HG02943 (cell line): ENCODE measurements at regions not wholly inside any gene's neighbourhood (a gene's known extent, or its start where the extent isn't known, plus 50 kb on each side); places are given as distances from the start of the nearest gene placed in this dataset.
"Not testable (repeated sequence)": the region's sequence is repeated elsewhere in the genome, so short reads cannot be mapped to it uniquely, and the experiment has no call there.

ENCODE experiments used
- ATAC-seq: cut with Tn5 transposase; IDR thresholded peaks from one replicate; pipeline ENCODE4 v1.9.1; 2021; ENCODE audit warnings: mild to moderate bottlenecking, low read depth, moderate library complexity; ENCODE audit not compliant: unreplicated experiment

DNA sequence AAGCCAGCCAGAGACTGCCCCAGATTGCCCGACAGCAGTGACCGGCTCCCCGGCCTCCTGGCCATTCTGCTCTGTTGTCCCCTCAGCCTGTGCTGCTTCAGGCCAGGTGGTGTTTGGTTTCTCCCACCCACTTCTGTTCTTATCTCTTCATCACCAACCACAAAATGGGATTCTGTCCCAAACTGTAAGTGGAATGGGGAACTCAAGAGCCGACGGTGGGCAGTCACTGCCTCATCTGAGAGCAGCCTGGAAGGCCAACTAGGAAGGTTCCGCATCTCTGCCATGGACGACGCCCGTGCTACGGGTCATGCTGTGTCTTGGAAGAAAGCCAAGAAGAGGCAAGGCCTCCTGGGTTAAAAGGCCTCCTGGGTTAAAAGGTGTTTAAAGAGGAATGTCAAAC lies 219.0 kb upstream of the PIK3R1 start:
- no peak for ATAC-seq

- no peak for ATAC-seq
Measured at GRCh38 chr5:67992923-67993322, 222.6 kb upstream of the PIK3R1 start.

- no peak for ATAC-seq
Measured at GRCh38 chr5:67989456-67989855, 226.1 kb upstream of the PIK3R1 start.

DNA sequence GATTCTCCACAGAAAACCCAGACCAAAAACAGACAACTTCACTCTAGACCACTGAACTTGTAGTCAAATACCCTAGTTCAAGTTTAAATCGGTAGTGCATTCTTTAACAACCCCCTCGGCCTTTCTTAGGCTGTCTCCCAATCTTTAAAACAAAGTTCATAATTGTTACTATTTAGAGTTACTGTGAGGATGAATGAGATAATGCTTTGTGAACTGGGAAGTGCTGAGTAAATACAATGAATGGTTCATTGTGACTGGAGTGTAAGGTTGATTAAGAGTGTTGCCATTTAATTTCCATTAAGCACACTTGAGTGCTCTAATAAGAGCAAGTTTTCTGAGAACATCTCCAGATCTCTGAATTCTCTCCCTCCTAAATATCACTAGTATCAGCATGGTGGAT lies 228.8 kb upstream of the PIK3R1 start:
- no peak for ATAC-seq

DNA sequence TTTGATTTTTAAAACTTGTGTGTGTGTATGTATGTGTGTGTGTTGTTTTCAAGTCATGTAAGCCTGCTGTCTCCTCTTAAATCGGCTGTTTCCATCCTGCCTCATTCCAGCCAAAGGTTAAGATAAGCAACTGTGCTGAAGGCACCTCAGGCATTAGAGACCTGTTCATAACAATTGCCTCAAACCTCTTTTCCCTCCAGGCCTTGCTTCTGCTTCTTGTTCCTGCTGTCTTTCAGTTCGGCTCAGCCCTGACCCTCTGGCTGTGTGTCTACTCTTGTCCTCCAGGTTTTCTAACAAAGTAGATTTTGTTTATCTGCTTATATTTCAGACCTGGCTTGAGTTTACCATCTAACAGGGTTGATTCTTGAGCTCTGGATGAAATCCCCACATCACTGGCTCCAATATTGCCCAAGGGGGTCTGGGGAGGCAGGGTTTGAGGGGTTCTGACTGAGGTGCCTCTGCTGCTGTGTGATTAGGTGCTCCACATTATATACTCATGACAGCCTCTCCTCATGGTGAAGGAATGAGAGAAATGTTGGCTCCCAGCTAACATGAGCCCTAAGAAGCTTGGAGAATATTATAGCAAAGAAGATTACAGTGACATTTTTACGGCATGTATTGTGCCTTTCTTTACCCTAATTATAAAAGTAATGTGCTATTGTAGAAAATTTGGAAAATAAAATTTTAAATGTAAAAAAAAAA lies 229.7 kb upstream of the PIK3R1 start:
- no peak for ATAC-seq

DNA sequence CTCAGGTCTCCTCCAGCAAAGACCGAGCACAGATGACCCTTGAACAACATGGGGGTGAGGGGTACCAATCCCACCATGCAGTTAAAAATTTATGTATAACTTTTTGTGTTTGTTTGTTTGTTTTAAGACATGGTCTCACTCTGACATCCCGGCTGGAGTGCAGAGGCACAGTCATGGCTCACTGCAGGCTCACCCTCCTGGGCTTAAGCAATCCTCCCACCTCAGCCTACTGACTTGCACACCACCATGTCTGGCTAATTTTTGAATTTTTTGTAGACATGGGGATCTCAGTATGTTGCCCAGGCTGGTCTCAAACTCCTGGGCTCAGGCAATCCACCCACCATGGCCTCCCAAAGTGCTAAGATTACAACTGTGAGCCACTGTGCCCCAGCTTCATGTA lies 231.0 kb upstream of the PIK3R1 start:
- ATAC-seq = no peak

DNA sequence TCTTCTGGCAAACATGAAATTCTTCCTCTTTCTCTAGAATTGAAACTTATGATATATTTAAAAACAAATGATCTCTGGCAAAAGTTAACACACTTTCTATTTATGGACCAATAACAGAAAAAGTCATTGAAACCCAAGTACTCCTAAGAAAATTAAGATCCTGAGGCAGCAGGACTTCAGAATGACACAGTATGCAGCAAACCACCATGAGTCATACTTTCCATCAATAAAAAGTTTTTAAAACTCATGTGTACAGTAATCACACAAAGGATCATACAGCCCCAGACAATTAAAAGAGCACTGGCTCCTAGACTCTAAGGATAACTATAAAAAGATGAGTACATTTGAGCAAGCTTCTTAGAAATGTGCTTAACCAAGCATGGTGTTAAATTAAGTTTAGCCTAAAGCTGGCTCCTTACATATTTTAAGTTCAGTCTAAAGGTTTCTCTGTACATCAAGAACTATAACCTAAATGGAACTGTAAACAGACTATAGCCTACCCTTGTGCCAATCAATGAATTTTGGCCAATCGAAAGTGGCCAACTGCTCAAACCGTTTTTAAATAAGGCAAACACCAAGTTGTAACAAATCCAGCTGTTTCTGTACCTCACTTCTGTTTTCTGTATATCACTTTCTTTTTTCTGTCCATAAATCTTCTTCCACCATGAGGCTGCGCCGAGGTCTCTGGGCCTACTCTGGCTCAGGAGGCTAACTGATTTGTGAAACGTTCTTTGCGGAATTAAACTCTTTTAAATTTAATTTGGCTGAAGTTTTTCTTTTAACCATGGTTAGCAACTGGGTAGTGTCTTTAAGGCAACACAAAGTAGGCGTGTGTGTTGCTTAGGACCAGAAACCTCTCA lies 232.1 kb upstream of the PIK3R1 start:
- ATAC-seq = no peak

DNA sequence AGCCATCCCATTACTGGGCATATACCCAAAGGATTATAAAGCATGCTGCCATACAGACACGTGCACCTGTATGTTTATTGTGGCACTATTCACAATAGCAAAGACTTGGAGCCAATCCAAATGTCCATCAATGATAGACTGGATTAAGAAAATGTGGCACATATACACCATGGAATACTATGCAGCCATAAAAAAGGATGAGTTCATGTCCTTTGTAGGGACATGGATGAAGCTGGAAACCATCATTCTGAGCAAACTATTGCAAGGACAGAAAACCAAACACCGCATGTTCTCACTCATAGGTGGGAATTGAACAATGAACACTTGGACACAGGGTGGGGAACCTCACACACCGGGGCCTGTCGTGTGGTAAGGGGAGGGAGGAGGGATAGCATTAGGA lies 233.4 kb upstream of the PIK3R1 start:
- not testable (repeated sequence) for ATAC-seq

GRCh38 chr5:67978171-67978570 lies 237.4 kb upstream of the PIK3R1 start:
- ATAC-seq = no peak

DNA sequence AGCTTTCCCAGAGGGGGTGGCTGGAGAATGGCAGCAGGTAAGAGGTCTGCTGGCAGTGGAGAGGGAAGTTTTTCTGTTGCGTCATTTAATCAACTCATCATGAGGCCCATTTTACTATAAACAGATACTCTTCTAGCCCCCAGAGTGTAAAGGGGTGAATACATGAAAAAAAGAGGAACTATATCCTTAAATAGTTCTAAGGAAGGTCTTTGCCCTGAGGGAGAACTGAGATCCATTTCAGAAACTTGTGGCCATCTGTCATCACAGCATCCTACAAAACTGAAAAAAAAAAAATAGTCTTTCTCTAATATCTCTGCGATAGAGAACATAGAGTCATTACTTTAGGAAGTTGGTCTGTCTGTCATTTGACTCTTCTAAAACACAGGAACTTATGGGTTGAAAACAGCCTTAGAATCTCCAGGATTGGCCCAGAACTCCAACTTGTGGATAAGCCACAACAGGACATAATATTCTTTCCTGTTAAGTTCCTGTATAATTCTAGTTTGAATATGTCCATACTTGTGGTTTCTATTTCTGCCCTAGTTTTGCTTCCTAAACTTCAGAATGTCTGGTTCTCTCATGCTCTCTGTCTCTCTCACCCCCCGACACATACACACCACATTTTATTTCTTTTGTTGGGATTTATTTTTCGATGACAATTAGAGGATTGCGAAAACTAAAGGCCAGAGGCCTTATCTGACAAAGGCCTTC lies 238.5 kb upstream of the PIK3R1 start:
- no peak for ATAC-seq

- no peak for ATAC-seq
Measured at GRCh38 chr5:67976181-67976580, 239.4 kb upstream of the PIK3R1 start.

GRCh38 chr5:67974471-67974870 lies 241.1 kb upstream of the PIK3R1 start:
- no peak for ATAC-seq

DNA sequence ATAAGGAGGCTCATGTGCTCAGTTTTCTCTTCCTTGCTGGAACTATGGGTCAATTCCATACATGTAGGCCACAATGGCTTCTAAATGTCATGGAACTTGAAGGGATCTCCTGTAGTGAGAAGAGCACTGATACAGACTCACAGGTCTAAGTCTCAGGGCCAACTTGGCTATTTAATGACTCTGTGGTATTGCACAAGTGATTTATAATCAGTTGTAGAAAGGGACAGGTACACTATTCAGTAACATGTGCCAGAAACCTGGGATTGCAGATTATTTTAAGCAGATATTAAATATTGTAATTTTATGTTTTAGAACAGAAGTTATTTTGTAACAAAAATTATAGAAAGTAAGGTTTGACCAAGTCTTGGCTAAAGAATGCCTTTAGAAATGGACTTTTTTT lies 241.5 kb upstream of the PIK3R1 start:
- ATAC-seq = no peak

- no peak for ATAC-seq
Measured at GRCh38 chr5:67971971-67972821, 243.4 kb upstream of the PIK3R1 start.

GRCh38 chr5:67971223-67971830 lies 244.2 kb upstream of the PIK3R1 start:
- no peak for ATAC-seq

DNA sequence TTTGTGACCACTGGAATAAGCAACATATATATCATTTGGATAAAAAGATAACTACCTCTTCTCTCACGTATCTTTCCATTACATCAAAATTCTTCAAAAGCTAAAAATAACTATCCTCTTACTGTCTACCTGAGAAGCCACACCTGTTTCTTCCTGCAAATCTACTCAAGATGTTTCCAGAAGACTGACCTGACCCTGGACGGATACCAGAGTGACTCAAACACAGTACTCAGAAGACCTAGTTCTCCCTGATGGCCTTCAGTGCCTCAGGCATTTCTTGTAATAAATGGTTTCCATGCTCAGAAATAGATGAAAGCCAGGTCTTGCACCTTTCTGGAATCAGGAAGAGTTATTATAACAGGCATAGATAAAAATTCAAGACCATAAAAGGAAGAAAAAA lies 245.9 kb upstream of the PIK3R1 start:
- no peak for ATAC-seq

GRCh38 chr5:67969176-67969575 lies 246.4 kb upstream of the PIK3R1 start:
- no peak for ATAC-seq

DNA sequence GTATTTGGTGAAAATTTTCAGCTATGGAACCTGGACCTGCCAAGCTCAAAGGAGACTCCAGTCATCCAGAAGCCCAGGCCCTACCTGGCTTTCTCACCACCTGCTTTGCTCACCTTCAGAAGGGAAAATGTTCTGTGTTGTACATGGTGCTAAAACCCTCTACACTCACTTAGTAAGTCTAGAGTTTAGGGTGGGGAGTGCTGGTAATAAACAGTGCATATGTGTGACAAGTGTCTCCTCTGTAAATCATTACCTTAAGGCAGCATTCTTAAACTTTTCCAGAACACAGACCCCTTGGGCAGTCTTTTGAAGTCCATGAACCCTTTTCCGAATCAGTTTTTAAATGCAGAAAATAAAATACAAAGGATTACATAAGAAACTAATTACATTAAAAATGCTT lies 248.8 kb upstream of the PIK3R1 start:
- ATAC-seq = no peak

GRCh38 chr5:67964619-67965018 lies 250.9 kb upstream of the PIK3R1 start:
- no peak for ATAC-seq
